ENCODE measurements at regions not wholly inside any gene's neighbourhood (a gene's known extent, or its start where the extent isn't known, plus 50 kb on each side); places are given as distances from the start of the nearest gene placed in this dataset.

GRCh38 chr3:101966226-101966625 lies 116.9 kb downstream of the NFKBIZ start (continued):
- no peak for TF ChIP-seq RAD51 (IDR thresholded peaks at IDR 0.05)
- TF ChIP-seq FOS (IDR thresholded peaks at IDR 0.05; ENCODE audit: borderline replicate concordance, extremely low read depth, insufficient read length), result no peak
- no peak for TF ChIP-seq NR2F1 (conservative IDR thresholded peaks at IDR 0.05)
- TF ChIP-seq, protein P1, sequence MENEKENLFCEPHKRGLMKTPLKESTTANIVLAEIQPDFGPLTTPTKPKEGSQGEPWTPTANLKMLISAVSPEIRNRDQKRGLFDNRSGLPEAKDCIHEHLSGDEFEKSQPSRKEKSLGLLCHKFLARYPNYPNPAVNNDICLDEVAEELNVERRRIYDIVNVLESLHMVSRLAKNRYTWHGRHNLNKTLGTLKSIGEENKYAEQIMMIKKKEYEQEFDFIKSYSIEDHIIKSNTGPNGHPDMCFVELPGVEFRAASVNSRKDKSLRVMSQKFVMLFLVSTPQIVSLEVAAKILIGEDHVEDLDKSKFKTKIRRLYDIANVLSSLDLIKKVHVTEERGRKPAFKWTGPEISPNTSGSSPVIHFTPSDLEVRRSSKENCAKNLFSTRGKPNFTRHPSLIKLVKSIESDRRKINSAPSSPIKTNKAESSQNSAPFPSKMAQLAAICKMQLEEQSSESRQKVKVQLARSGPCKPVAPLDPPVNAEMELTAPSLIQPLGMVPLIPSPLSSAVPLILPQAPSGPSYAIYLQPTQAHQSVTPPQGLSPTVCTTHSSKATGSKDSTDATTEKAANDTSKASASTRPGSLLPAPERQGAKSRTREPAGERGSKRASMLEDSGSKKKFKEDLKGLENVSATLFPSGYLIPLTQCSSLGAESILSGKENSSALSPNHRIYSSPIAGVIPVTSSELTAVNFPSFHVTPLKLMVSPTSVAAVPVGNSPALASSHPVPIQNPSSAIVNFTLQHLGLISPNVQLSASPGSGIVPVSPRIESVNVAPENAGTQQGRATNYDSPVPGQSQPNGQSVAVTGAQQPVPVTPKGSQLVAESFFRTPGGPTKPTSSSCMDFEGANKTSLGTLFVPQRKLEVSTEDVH (IDR thresholded peaks at IDR 0.05; ENCODE audit: low read depth, partially characterized antibody), result no peak
- TF ChIP-seq PML (IDR thresholded peaks at IDR 0.05; ENCODE audit: low read length), result no peak
- no peak for TF ChIP-seq WRNIP1 (IDR thresholded peaks at IDR 0.05; ENCODE audit: borderline replicate concordance, low read depth, low read length)
- TF ChIP-seq ZNF274 (IDR thresholded peaks at IDR 0.05; ENCODE audit: insufficient read depth, insufficient read length), result no peak
- TF ChIP-seq TCF7 (IDR thresholded peaks at IDR 0.05; ENCODE audit: borderline replicate concordance), result no peak

GRCh38 chr3:101970212-101970611 lies 120.9 kb downstream of the NFKBIZ start:
- ChIA-PET CTCF (interaction anchor here (1.0 kb wide), 1 partner anchor 167 kb away, joined by 3 read pairs; no protein-coding TSS in a partner anchor), SMC1A (ENCODE audit: uncharacterized antibody, unreplicated experiment) (interaction anchor here (0.7 to 1.5 kb wide), 3 partner anchors 15 to 148 kb away, joined by 3 read pairs; no protein-coding TSS in a partner anchor), POLR2A (no interaction called here), RAD21 (ENCODE audit: unreplicated experiment) (interaction anchor here (0.8 kb wide), 1 partner anchor 259 kb away, joined by 3 read pairs; no protein-coding TSS in a partner anchor)
- Histone ChIP-seq H3K27me3 (replicated peaks in 1 of 2; ENCODE audit: control insufficient read depth in 2 of 2, insufficient read depth in 2 of 2, low read length in 1 of 2) (no peaks in the 10 kb centered on the region), H3K27ac (ENCODE audit: control insufficient read depth, insufficient read depth) (no peak overlapping the region), H3K4me2 (ENCODE audit: control insufficient read depth, insufficient read depth) (no peak overlapping the region), H3K4me1 (ENCODE audit: control insufficient read depth, insufficient read depth, low read length) (peaks cover 3% of the 10 kb centered on the region; the same call in 1 of the 2 replicates), H3K36me3 (ENCODE audit: control insufficient read depth in 2 of 2, insufficient read depth in 2 of 2, low read length in 1 of 2) (no peaks in the 10 kb centered on the region; a peak in 1 of 4 replicates), H3K9me3 (replicated peaks; ENCODE audit: control insufficient read depth, insufficient read depth, low read length) (no peaks in the 10 kb centered on the region; the same call in none of the 3 replicates), H3K9ac (ENCODE audit: control insufficient read depth, insufficient read depth, low read length) (no peak overlapping the region), H3K79me2 (ENCODE audit: control insufficient read depth, insufficient read depth, low read length) (no peaks in the 10 kb centered on the region), H3K4me3 (no peak overlapping the region), H2AFZ (ENCODE audit: control insufficient read depth, low read depth, low read length) (no peak overlapping the region), H4K20me1 (ENCODE audit: control insufficient read depth, insufficient read depth) (no peaks in the 10 kb centered on the region)
- intact Hi-C loops (cut with micrococcal nuclease; ENCODE audit: unreplicated experiment), result no loop called here
- DNase-seq (ENCODE audit: low read depth, low spot score), result no peak
- BruUV-seq (replicated peaks), result no TSS peak
- FAIRE-seq, result no peak
- ATAC-seq, result no peak
- 91% methylated on average over 4 of the region's 4 CpGs for WGBS (ENCODE audit: insufficient coverage, insufficient replicate concordance, low lambda C conversion rate, missing lambda C conversion rate)
- in situ Hi-C loops (cut with MboI), result no loop called here
- TF ChIP-seq POLR2AphosphoS5 (IDR thresholded peaks at IDR 0.05; ENCODE audit: low read length), result no peak
- TF ChIP-seq, protein P2, sequence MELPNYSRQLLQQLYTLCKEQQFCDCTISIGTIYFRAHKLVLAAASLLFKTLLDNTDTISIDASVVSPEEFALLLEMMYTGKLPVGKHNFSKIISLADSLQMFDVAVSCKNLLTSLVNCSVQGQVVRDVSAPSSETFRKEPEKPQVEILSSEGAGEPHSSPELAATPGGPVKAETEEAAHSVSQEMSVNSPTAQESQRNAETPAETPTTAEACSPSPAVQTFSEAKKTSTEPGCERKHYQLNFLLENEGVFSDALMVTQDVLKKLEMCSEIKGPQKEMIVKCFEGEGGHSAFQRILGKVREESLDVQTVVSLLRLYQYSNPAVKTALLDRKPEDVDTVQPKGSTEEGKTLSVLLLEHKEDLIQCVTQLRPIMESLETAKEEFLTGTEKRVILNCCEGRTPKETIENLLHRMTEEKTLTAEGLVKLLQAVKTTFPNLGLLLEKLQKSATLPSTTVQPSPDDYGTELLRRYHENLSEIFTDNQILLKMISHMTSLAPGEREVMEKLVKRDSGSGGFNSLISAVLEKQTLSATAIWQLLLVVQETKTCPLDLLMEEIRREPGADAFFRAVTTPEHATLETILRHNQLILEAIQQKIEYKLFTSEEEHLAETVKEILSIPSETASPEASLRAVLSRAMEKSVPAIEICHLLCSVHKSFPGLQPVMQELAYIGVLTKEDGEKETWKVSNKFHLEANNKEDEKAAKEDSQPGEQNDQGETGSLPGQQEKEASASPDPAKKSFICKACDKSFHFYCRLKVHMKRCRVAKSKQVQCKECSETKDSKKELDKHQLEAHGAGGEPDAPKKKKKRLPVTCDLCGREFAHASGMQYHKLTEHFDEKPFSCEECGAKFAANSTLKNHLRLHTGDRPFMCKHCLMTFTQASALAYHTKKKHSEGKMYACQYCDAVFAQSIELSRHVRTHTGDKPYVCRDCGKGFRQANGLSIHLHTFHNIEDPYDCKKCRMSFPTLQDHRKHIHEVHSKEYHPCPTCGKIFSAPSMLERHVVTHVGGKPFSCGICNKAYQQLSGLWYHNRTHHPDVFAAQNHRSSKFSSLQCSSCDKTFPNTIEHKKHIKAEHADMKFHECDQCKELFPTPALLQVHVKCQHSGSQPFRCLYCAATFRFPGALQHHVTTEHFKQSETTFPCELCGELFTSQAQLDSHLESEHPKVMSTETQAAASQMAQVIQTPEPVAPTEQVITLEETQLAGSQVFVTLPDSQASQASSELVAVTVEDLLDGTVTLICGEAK (IDR thresholded peaks at IDR 0.05; ENCODE audit: borderline replicate concordance), result no peak
- TF ChIP-seq IRF4 (IDR thresholded peaks at IDR 0.05; ENCODE audit: low read depth, low read length), result no peak
- no peak for TF ChIP-seq CREB1 (IDR thresholded peaks at IDR 0.05; ENCODE audit: low read depth)
